Spleen (tissue), 7 donors: ENCODE measurements at regions not wholly inside any gene's neighbourhood (a gene's known extent, or its start where the extent isn't known, plus 50 kb on each side); places are given as distances from the start of the nearest gene placed in this dataset.

Experiments
- POLR2A ChIP-seq, 3 donors: fragments of 450-650 bp; IDR thresholded peaks; one replicate each; pipeline ENCODE4 v1.5.1; 2017; ENCODE audit warnings: antibody characterized with exemption in 3 of 3, mild to moderate bottlenecking in 1 of 3
- TF ChIP-seq, protein P1 (sequence below), 11 experiments: fragments of 200-600 bp in 7 of 11; fragments of 450-650 bp in 4 of 11; sonication (generic) in 4 of 11; IDR thresholded peaks in 8 of 11; conservative IDR thresholded peaks in 3 of 11; 1 replicate in 7 of 11; 2 replicates in 4 of 11; pipeline versions ENCODE4 v1.4.0 to v1.8.0; 2016 to 2021; ENCODE audit warnings: antibody characterized with exemption in 11 of 11, inconsistent platforms in 4 of 11, mild to moderate bottlenecking in 1 of 11
- donor health status: DM: no; HTN: no; CAD: no; lungs with moderate emphysema.
- donor health status: DM: no; HTN: no; CAD: no.
- donor health status: DM: no; HTN: no; CAD: no.

DNA sequence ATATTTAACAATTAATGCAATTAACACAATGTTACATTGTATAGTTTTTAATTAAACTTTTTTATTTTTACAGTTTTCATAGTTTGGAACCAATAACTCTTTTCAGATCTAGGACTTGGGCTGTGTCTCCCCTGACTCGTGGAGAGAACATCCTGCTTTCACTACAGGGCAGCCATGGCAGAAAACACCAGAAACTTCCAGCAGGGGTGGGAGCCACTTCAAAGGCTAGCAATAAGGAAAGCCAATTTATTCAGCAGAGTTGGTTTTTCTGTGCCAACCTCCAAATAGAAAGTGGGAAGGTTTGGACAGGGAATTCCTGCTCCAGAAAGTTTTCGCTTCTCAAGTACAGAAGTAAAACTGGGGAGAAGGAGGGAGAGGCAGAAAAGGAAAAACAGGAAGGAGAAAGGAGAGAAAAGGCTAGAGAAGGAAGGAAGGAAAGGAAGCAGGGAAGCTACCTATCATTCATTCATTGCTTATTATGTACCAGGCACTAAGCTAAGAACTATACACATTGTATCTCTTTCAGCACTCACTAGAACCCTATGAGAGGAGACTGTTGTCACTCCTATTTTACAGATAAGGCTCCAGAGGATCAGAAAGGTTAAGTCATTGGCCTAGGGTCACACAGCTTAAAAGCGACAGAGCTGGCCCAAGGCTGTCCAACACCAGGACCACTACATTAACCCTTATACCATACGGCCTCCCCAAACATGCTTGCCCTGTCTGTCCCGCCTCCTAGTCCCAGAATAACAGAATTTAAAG, 54.8 kb upstream of the CREB3L1 start:
- TF ChIP-seq, protein P1, sequence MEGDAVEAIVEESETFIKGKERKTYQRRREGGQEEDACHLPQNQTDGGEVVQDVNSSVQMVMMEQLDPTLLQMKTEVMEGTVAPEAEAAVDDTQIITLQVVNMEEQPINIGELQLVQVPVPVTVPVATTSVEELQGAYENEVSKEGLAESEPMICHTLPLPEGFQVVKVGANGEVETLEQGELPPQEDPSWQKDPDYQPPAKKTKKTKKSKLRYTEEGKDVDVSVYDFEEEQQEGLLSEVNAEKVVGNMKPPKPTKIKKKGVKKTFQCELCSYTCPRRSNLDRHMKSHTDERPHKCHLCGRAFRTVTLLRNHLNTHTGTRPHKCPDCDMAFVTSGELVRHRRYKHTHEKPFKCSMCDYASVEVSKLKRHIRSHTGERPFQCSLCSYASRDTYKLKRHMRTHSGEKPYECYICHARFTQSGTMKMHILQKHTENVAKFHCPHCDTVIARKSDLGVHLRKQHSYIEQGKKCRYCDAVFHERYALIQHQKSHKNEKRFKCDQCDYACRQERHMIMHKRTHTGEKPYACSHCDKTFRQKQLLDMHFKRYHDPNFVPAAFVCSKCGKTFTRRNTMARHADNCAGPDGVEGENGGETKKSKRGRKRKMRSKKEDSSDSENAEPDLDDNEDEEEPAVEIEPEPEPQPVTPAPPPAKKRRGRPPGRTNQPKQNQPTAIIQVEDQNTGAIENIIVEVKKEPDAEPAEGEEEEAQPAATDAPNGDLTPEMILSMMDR (IDR thresholded peaks at IDR 0.05 in 8 of 11, conservative IDR thresholded peaks at IDR 0.05 in 3 of 11) = no peak
- no peak for TF ChIP-seq POLR2A (IDR thresholded peaks at IDR 0.05)
